ENCODE measurements at regions not wholly inside any gene's neighbourhood (a gene's known extent, or its start where the extent isn't known, plus 50 kb on each side); places are given as distances from the start of the nearest gene placed in this dataset.

- intact Hi-C loops (cut with DNase I), result no loop called here
- H3K4me1 ChIP-seq, result peaks cover 0 to 48% (median 44%) of the 10 kb centered on the region in 4 donors
- peaks cover 0 to 55% (median 30%) of the 10 kb centered on the region in 4 donors for H3K36me3 ChIP-seq
- H3K4me3 ChIP-seq, result no peak overlapping the region
- H3K27ac ChIP-seq, result no peak overlapping the region
- no peak for DNase-seq
- WGBS, 2 donors, result 67 to 86% methylated on average over 10 of the region's 10 CpGs
- no peak for TF ChIP-seq POLR2A (IDR thresholded peaks at IDR 0.05)
- TF ChIP-seq CTCF (IDR thresholded peaks at IDR 0.05), result no peak
- TF ChIP-seq POLR2AphosphoS5 (IDR thresholded peaks at IDR 0.05), result no peak
- no peak for TF ChIP-seq EP300 (IDR thresholded peaks at IDR 0.05)
- H3K27me3 ChIP-seq, result no peaks in the 10 kb centered on the region
- no peaks in the 10 kb centered on the region for H3K9me3 ChIP-seq
Observed at GRCh38 chr12:124484526-124484953, 82.9 kb downstream of the NCOR2 start.

GRCh38 chr12:124484067-124484466 lies 83.3 kb downstream of the NCOR2 start:
- 89 to 91% methylated on average over 12 of the region's 12 CpGs for WGBS, 2 donors
- H3K36me3 ChIP-seq, result peaks cover 0 to 55% (median 30%) of the 10 kb centered on the region in 4 donors

GRCh38 chr12:124482901-124483799 lies 84.3 kb downstream of the NCOR2 start:
- peaks cover 0 to 46% (median 44%) of the 10 kb centered on the region in 4 donors for H3K4me1 ChIP-seq

More at GRCh38 chr12:124484067-124484466, 83.3 kb downstream of the NCOR2 start:
- DNase-seq, result no peak
- Histone ChIP-seq H3K9me3 (no peaks in the 10 kb centered on the region), H3K27me3 (no peaks in the 10 kb centered on the region), H3K27ac (no peak overlapping the region), H3K4me1 (peaks cover 0 to 49% (median 48%) of the 10 kb centered on the region in 4 donors), H3K4me3 (no peak overlapping the region)
- intact Hi-C loops (cut with DNase I), result no loop called here
- TF ChIP-seq EP300 (IDR thresholded peaks at IDR 0.05) (no peak), POLR2AphosphoS5 (IDR thresholded peaks at IDR 0.05) (no peak), CTCF (IDR thresholded peaks at IDR 0.05) (no peak), POLR2A (IDR thresholded peaks at IDR 0.05) (no peak)

GRCh38 chr12:124482567-124482893 lies 84.9 kb downstream of the NCOR2 start:
- no peak overlapping the region for H3K4me3 ChIP-seq
- H3K4me1 ChIP-seq, result peaks cover 0 to 43% (median 38%) of the 10 kb centered on the region in 4 donors
- 84 to 90% methylated on average over 6 of the region's 6 CpGs for WGBS, 2 donors
- H3K9me3 ChIP-seq, result no peaks in the 10 kb centered on the region
- H3K27me3 ChIP-seq, result no peaks in the 10 kb centered on the region
- intact Hi-C loops (cut with DNase I), result no loop called here
- peaks cover 0 to 60% (median 31%) of the 10 kb centered on the region in 4 donors for H3K36me3 ChIP-seq
- DNase-seq, result no peak
- no peak overlapping the region for H3K27ac ChIP-seq
- TF ChIP-seq POLR2AphosphoS5 (IDR thresholded peaks at IDR 0.05) (no peak), EP300 (IDR thresholded peaks at IDR 0.05) (no peak), POLR2A (IDR thresholded peaks at IDR 0.05) (no peak), CTCF (IDR thresholded peaks at IDR 0.05) (no peak)

More at GRCh38 chr12:124482901-124483799, 84.3 kb downstream of the NCOR2 start:
- Histone ChIP-seq H3K36me3 (peaks cover 0 to 55% (median 30%) of the 10 kb centered on the region in 4 donors), H3K4me3 (no peak overlapping the region), H3K27ac (peak overlapping the region in 1 of 4 donors; percentile 5), H3K27me3 (no peaks in the 10 kb centered on the region), H3K9me3 (no peaks in the 10 kb centered on the region)
- intact Hi-C loops (cut with DNase I), result no loop called here
- TF ChIP-seq EP300 (IDR thresholded peaks at IDR 0.05) (no peak), CTCF (IDR thresholded peaks at IDR 0.05) (no peak), POLR2A (IDR thresholded peaks at IDR 0.05) (no peak), POLR2AphosphoS5 (IDR thresholded peaks at IDR 0.05) (no peak)
- DNase-seq, result no peak
- whole genome bisulfite sequencing, 2 donors, result 91 to 93% methylated on average over 27 of the region's 27 CpGs
